IMR-90 (cell line): ENCODE measurements at regions not wholly inside any gene's neighbourhood (a gene's known extent, or its start where the extent isn't known, plus 50 kb on each side); places are given as distances from the start of the nearest gene placed in this dataset.

Experiments used
- ATAC-seq: fragments of 200-7000 bp; cut with Tn5 transposase; 2 replicates; pipeline ENCODE4 v1.9.1; 2020; ENCODE audit warnings: low read depth, mild to moderate bottlenecking, moderate library complexity
- BruUV-seq: library from RNA; stranded (reverse); fragments of 400-500 nt; replicated peaks from 2 replicates; lab custom pipeline; 2021; lab: Mats Ljungman, UMichigan
- CTCF ChIA-PET: fragments of 300-600 bp; formaldehyde crosslinking; extraction: SDS; loops from one replicate; lab custom pipeline; 2021; ENCODE audit warnings: antibody characterized with exemption; lab: Yijun Ruan, JAX
- POLR2A ChIA-PET: fragments of 300-600 bp; sonication (Branson Sonifier 250); formaldehyde crosslinking; loops from one replicate; lab custom pipeline; 2022; ENCODE audit warnings: antibody characterized with exemption; ENCODE audit not compliant: unreplicated experiment; lab: Charles Lee
- DNase-seq: peaks from one replicate; pipeline ENCODE4 v3.0.0; 2013
- H2AFZ ChIP-seq: replicated peaks from 2 replicates; pipeline ENCODE3; 2013; ENCODE audit warnings: low read length, mild to moderate bottlenecking; ENCODE audit not compliant: poor library complexity
- H2AK5ac ChIP-seq: 2 replicates; pipeline ENCODE4 v1.6.1; 2013; ENCODE audit warnings: low read depth, low read length, inconsistent platforms
- H2AK9ac ChIP-seq: replicated peaks from 2 replicates; pipeline ENCODE3; 2013; ENCODE audit warnings: mild to moderate bottlenecking, low read depth, low read length, moderate library complexity; ENCODE audit not compliant: poor library complexity
- H2BK120ac ChIP-seq: 2 replicates; pipeline ENCODE4 v1.6.1; 2013; ENCODE audit warnings: low read depth, low read length, inconsistent platforms
- H2BK15ac ChIP-seq: 3 replicates; pipeline ENCODE4 v1.6.1; 2013; ENCODE audit warnings: low read depth, low read length, inconsistent platforms
- H2BK20ac ChIP-seq: 2 replicates; pipeline ENCODE4 v1.6.1; 2013; ENCODE audit warnings: low read depth, mild to moderate bottlenecking, inconsistent platforms, low read length, moderate library complexity
- H2BK5ac ChIP-seq: 2 replicates; pipeline ENCODE4 v1.6.1; 2013; ENCODE audit warnings: mild to moderate bottlenecking, low read depth, low read length, inconsistent platforms; ENCODE audit not compliant: poor library complexity, severe bottlenecking
- H3K14ac ChIP-seq: replicated peaks from 2 replicates; pipeline ENCODE4 v1.6.1; 2013; ENCODE audit warnings: low read depth, low read length, inconsistent platforms
- H3K18ac ChIP-seq: 2 replicates; pipeline ENCODE4 v1.6.1; 2013; ENCODE audit warnings: low read depth, low read length, control low read depth
- H3K23ac ChIP-seq: 2 replicates; pipeline ENCODE4 v1.6.1; 2013; ENCODE audit warnings: low read depth, low read length, inconsistent platforms
- H3K27ac ChIP-seq: 2 replicates; pipeline ENCODE4 v1.5.1; 2013; ENCODE audit warnings: mild to moderate bottlenecking, control low read depth, low read length; ENCODE audit not compliant: insufficient read depth
- H3K27me3 ChIP-seq: 2 replicates; pipeline ENCODE4 v1.6.1; 2013; ENCODE audit warnings: low read length; ENCODE audit not compliant: control insufficient read depth, insufficient read depth
- H3K36me3 ChIP-seq: 2 replicates; pipeline ENCODE4 v1.6.1; 2013; ENCODE audit warnings: low read length, mixed read lengths; ENCODE audit not compliant: control insufficient read depth, insufficient read depth
- H3K4ac ChIP-seq: 2 replicates; pipeline ENCODE4 v1.6.1; 2013; ENCODE audit warnings: low read depth, low read length, inconsistent platforms
- H3K4me1 ChIP-seq: 2 replicates; pipeline ENCODE4 v1.6.1; 2013; ENCODE audit warnings: low read length, mixed read lengths; ENCODE audit not compliant: control insufficient read depth, insufficient read depth
- H3K4me2 ChIP-seq: 2 replicates; pipeline ENCODE4 v1.6.1; 2013; ENCODE audit warnings: low read depth, mild to moderate bottlenecking, control low read depth, low read length, moderate library complexity
- H3K4me3 ChIP-seq: 2 replicates; pipeline ENCODE4 v1.5.1; 2013; ENCODE audit warnings: low read depth, mild to moderate bottlenecking, control low read depth, low read length, moderate library complexity; ENCODE audit not compliant: insufficient read depth
- H3K56ac ChIP-seq: 2 replicates; pipeline ENCODE4 v1.6.1; 2013; ENCODE audit warnings: low read length, inconsistent platforms; ENCODE audit not compliant: insufficient read depth; ENCODE audit errors: extremely low read depth
- H3K79me1 ChIP-seq, 2 experiments: 2 replicates each; pipeline ENCODE4 v1.6.1; 2013; ENCODE audit warnings: low read length in 2 of 2, inconsistent platforms in 1 of 2, low read depth in 1 of 2
- H3K9ac ChIP-seq: 2 replicates; pipeline ENCODE4 v1.6.1; 2013; ENCODE audit warnings: low read depth, low read length, control low read depth
- H3K9me1 ChIP-seq: 2 replicates; pipeline ENCODE4 v1.6.1; 2013; ENCODE audit warnings: low read length, inconsistent platforms; ENCODE audit not compliant: insufficient read depth
- H3K9me3 ChIP-seq: 2 replicates; pipeline ENCODE4 v1.6.1; 2013; ENCODE audit warnings: low read length; ENCODE audit not compliant: control insufficient read depth, insufficient read depth
- H4K20me1 ChIP-seq: 2 replicates; pipeline ENCODE4 v1.6.1; 2013; ENCODE audit warnings: low read length, inconsistent platforms; ENCODE audit not compliant: insufficient read depth
- H4K5ac ChIP-seq: 2 replicates; pipeline ENCODE4 v1.6.1; 2013; ENCODE audit warnings: mild to moderate bottlenecking, low read depth, low read length, control low read depth
- H4K8ac ChIP-seq, 2 experiments: 2 replicates each; pipeline ENCODE4 v1.6.1; 2013; ENCODE audit warnings: low read depth in 2 of 2, low read length in 2 of 2, control low read depth in 1 of 2, inconsistent platforms in 1 of 2
- H4K91ac ChIP-seq: 2 replicates; pipeline ENCODE4 v1.6.1; 2013; ENCODE audit warnings: low read depth, low read length, inconsistent platforms; ENCODE audit not compliant: insufficient read depth
- BHLHE40 ChIP-seq: fragments of 150-350 bp; IDR thresholded peaks from 2 replicates; pipeline ENCODE4 v1.6.1; 2016; ENCODE audit warnings: mild to moderate bottlenecking, low read depth, low read length
- CEBPB ChIP-seq: IDR thresholded peaks from 2 replicates; pipeline ENCODE4 v1.6.1; 2012; ENCODE audit warnings: low read depth, low read length, improper control_type of control experiment
- FOS ChIP-seq: fragments of 150-350 bp; IDR thresholded peaks from 2 replicates; pipeline ENCODE4 v1.6.1; 2016; ENCODE audit warnings: low read depth, low read length
- MXI1 ChIP-seq: IDR thresholded peaks from 2 replicates; pipeline ENCODE4 v1.6.1; 2012; ENCODE audit warnings: low read depth, mild to moderate bottlenecking, low read length, moderate library complexity, borderline replicate concordance
- WGBS, 2 experiments: methylation state at CpG; one replicate each; pipeline versions ENCODE4 v1.1.5 to v1.1.7; 2013; ENCODE audit warnings: missing lambda C conversion rate in 2 of 2; ENCODE audit not compliant: insufficient read length in 1 of 2; ENCODE audit errors: extremely low coverage in 2 of 2; 5-methylcytosine and 5-hydroxymethylcytosine counted together
- dilution Hi-C: fragments of 300-500 bp; cut with HindIII; formaldehyde crosslinking; loops from one replicate; pipeline ENCODE4 v1.14.3; 2018; ENCODE audit warnings: low sequenced_read_pairs; ENCODE audit not compliant: unreplicated experiment
- in situ Hi-C: fragments of 300-500 bp; cut with MboI; formaldehyde crosslinking; loops from 3 replicates; pipeline ENCODE4 v1.14.3; 2019; ENCODE audit warnings: low sequenced_read_pairs, inconsistent platforms, mixed read lengths
- intact Hi-C: fragments of 100-400 bp; cut with micrococcal nuclease; formaldehyde crosslinking; loops from 2 replicates; pipeline ENCODE4 v1.10.0; 2022

- no CpG with 5 or more reads among the region's 1 CpG for WGBS, 2 experiments
- Histone ChIP-seq H3K4me3 (no peak overlapping the region), H2BK120ac (peak overlapping the region; percentile 62; the same call in 1 of the 2 replicates), H4K5ac (peak overlapping the region; percentile 46; the same call in 1 of the 2 replicates), H3K14ac (no peak overlapping the region), H2BK15ac (no peak overlapping the region), H2AK9ac (no peak overlapping the region), H3K27ac (no peak overlapping the region), H4K20me1 (no peaks in the 10 kb centered on the region), H3K27me3 (no peaks in the 10 kb centered on the region), H3K18ac (peak overlapping the region; percentile 87; the same call in 1 of the 2 replicates), H2BK20ac (peak overlapping the region; percentile 42; the same call in 1 of the 2 replicates), H3K9ac (no peak overlapping the region), H3K79me1 (no peaks in the 10 kb centered on the region), H4K8ac (peak overlapping the region in 1 of 2 experiments; percentile 64; a peak in 1 of 4 replicates), H3K9me3 (no peaks in the 10 kb centered on the region), H3K56ac (no peak overlapping the region), H3K4me2 (peak overlapping the region; percentile 8; the same call in 1 of the 2 replicates), H4K91ac (0 out of 2 replicates have a peak overlapping the region, but pooled peaks have one; percentile 12), H3K4me1 (peaks cover 7% of the 10 kb centered on the region), H3K36me3 (no peaks in the 10 kb centered on the region), H3K4ac (peak overlapping the region; percentile 39; the same call in 1 of the 2 replicates), H2AK5ac (no peak overlapping the region), H3K23ac (peak overlapping the region; percentile 36; the same call in 1 of the 2 replicates), H2AFZ (no peak overlapping the region), H2BK5ac (peak overlapping the region; percentile 90), H3K9me1 (peaks cover 7% of the 10 kb centered on the region)
- intact Hi-C loops = loop anchor here (2.0 to 5.0 kb wide), 2 partner anchors 51 to 157 kb away; partner anchors contain the start of gene PAPPA
- ATAC-seq = 0 out of 2 replicates have a peak, but pooled peaks have one; percentile 4
- ChIA-PET POLR2A (no interaction called here), CTCF (no interaction called here)
- TF ChIP-seq MXI1 = no peak
- peak; percentile 8; the same call in 1 of the 2 replicates for TF ChIP-seq BHLHE40
- TF ChIP-seq CEBPB = peak; percentile 95
- TF ChIP-seq FOS = peak; percentile 93
- dilution Hi-C loops = no loop called here
- in situ Hi-C loops = no loop called here
- BruUV-seq = no TSS peak
- DNase-seq = peak; percentile 84
These were observed 52.1 kb upstream of the PAPPA start for GRCh38 chr9:116101516-116101915.
